OCI-LY3 (cell line): ENCODE measurements at regions not wholly inside any gene's neighbourhood (a gene's known extent, or its start where the extent isn't known, plus 50 kb on each side); places are given as distances from the start of the nearest gene placed in this dataset.

ENCODE experiments used
- H2AFZ ChIP-seq: fragments of 200-600, 300-600 bp; shearing (Covaris generic); 2 replicates; pipeline ENCODE4 v1.6.0; 2014; ENCODE audit warnings: antibody characterized with exemption, low read depth, low read length
- H3K27ac ChIP-seq: fragments of 200-600, 300-600 bp; sonication (generic); 2 replicates; pipeline ENCODE4 v1.5.1; 2014; ENCODE audit warnings: mild to moderate bottlenecking, low read length, moderate library complexity, mixed read lengths
- H3K27me3 ChIP-seq: fragments of 200-600, 300-600 bp; sonication (generic); 2 replicates; pipeline ENCODE4 v1.6.1; 2014; ENCODE audit warnings: low read depth, low read length, mixed read lengths
- H3K36me3 ChIP-seq: fragments of 200-600, 300-600 bp; sonication (generic); replicated peaks from 2 replicates; pipeline ENCODE3; 2014; ENCODE audit warnings: low read depth, low read length, mixed read lengths
- H3K4me1 ChIP-seq: fragments of 300-600, 200-600 bp; sonication (generic); 2 replicates; pipeline ENCODE4 v1.6.1; 2014; ENCODE audit warnings: low read length, mixed read lengths
- H3K4me2 ChIP-seq: fragments of 200-600, 300-600 bp; sonication (generic); 2 replicates; pipeline ENCODE4 v1.6.1; 2014; ENCODE audit warnings: low read length, mixed read lengths
- H3K4me3 ChIP-seq: fragments of 300-600, 200-600 bp; sonication (generic); 2 replicates; pipeline ENCODE4 v1.5.1; 2014; ENCODE audit warnings: antibody characterized with exemption, mild to moderate bottlenecking, low read length, moderate library complexity
- H3K79me2 ChIP-seq: fragments of 300-600, 200-600 bp; shearing (Covaris generic); 2 replicates; pipeline ENCODE4 v1.6.1; 2014; ENCODE audit warnings: mild to moderate bottlenecking, low read length, mixed read lengths
- H3K9ac ChIP-seq: fragments of 300-600, 200-600 bp; shearing (Covaris generic); 2 replicates; pipeline ENCODE4 v1.6.0; 2014; ENCODE audit warnings: mild to moderate bottlenecking, low read length, moderate library complexity
- H3K9me3 ChIP-seq: fragments of 200-600, 300-600 bp; shearing (Covaris generic); 2 replicates; pipeline ENCODE4 v1.6.1; 2014; ENCODE audit warnings: low read length, mixed read lengths; ENCODE audit not compliant: insufficient read depth
- H4K20me1 ChIP-seq: fragments of 200-600, 300-600 bp; sonication (generic); 2 replicates; pipeline ENCODE4 v1.6.1; 2016; ENCODE audit warnings: low read length, mixed read lengths; ENCODE audit not compliant: insufficient read depth
- EZH2phosphoT487 ChIP-seq: fragments of 200-600 bp; shearing (Covaris generic); IDR thresholded peaks from 2 replicates; pipeline ENCODE4 v1.6.1; 2018; ENCODE audit warnings: antibody characterized with exemption, mixed run types, low read depth
- TF ChIP-seq, protein P1 (sequence below): fragments of 200-600, 300-600 bp; sonication (generic); IDR thresholded peaks from 2 replicates; pipeline ENCODE4 v1.5.1; 2014; ENCODE audit warnings: antibody characterized with exemption, low read length, low read depth

DNA sequence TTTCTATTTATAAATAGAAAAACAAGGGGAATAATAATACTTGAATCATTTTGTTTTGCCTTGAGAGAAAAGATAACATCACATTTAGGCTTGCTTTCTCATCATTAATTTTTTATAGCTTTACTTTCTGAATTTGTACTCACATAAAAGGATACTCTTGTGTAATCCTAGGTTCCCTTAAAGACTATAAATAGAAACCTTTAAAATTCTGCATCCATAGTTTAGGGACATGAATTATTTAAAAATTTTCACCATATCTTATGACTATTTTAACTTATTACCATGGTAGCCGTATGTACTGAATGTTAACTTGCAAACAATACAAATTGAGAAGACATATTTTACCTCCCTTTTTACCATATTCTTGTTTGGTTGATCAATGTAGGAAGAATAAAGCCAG is 143.5 kb upstream of the CWC22 start:
- Histone ChIP-seq H3K9ac (no peak overlapping the region), H3K27ac (no peak overlapping the region), H3K79me2 (no peaks in the 10 kb centered on the region), H3K36me3 (no peaks in the 10 kb centered on the region), H4K20me1 (no peaks in the 10 kb centered on the region), H3K4me1 (no peaks in the 10 kb centered on the region), H3K4me2 (no peak overlapping the region), H2AFZ (no peak overlapping the region), H3K4me3 (no peak overlapping the region), H3K9me3 (no peaks in the 10 kb centered on the region), H3K27me3 (no peaks in the 10 kb centered on the region)
- no peak for TF ChIP-seq EZH2phosphoT487
- TF ChIP-seq, protein P1, sequence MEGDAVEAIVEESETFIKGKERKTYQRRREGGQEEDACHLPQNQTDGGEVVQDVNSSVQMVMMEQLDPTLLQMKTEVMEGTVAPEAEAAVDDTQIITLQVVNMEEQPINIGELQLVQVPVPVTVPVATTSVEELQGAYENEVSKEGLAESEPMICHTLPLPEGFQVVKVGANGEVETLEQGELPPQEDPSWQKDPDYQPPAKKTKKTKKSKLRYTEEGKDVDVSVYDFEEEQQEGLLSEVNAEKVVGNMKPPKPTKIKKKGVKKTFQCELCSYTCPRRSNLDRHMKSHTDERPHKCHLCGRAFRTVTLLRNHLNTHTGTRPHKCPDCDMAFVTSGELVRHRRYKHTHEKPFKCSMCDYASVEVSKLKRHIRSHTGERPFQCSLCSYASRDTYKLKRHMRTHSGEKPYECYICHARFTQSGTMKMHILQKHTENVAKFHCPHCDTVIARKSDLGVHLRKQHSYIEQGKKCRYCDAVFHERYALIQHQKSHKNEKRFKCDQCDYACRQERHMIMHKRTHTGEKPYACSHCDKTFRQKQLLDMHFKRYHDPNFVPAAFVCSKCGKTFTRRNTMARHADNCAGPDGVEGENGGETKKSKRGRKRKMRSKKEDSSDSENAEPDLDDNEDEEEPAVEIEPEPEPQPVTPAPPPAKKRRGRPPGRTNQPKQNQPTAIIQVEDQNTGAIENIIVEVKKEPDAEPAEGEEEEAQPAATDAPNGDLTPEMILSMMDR = no peak

DNA sequence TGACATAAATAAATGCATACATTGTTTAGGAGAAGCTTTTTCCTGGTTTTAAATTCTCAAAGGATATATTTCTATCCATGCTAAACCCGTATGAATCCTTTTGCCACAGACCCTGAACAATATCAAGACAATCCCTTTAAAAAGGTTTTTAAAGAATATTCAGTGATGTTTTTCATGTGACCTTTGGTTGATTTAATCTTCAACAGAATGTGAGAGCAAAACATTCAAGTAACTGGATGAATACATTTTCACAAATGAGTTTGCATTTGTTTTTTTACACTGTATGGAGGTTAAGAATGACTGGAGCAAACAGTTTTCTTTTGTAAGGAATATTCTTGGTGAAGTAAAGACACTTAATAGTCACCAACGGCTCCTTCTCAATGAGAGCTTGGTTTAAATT is 139.4 kb upstream of the CWC22 start:
- no peak overlapping the region for H3K27ac ChIP-seq
- H3K4me2 ChIP-seq = no peak overlapping the region
- H3K9ac ChIP-seq = no peak overlapping the region
- no peaks in the 10 kb centered on the region for H4K20me1 ChIP-seq
- H3K79me2 ChIP-seq = no peaks in the 10 kb centered on the region
- H2AFZ ChIP-seq = no peak overlapping the region
- H3K4me1 ChIP-seq = no peaks in the 10 kb centered on the region
- H3K4me3 ChIP-seq = no peak overlapping the region
- H3K9me3 ChIP-seq = no peaks in the 10 kb centered on the region
- TF ChIP-seq, protein P1 = no peak
- TF ChIP-seq EZH2phosphoT487 = no peak
- H3K27me3 ChIP-seq = no peaks in the 10 kb centered on the region
- no peaks in the 10 kb centered on the region for H3K36me3 ChIP-seq

DNA sequence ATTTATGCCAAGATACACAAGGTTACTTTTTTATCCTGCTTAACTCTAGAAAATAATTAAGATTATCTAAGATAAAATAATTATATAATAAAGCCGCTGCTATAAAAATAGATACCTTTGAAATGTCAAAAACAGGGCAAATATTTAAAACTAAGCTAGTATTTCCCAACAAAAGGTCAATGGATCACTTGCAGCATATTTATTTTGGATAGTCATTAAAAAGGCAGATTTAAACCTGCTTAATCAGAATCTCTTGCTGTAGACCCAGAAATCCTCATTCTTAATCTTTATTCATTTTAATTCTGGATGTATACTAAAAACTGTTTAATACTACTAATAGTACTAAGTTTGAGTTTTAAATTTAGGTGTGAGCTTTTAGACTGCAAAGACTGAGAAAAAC is 139.0 kb upstream of the CWC22 start:
- TF ChIP-seq EZH2phosphoT487 = no peak
- TF ChIP-seq, protein P1 = no peak
- H3K36me3 ChIP-seq = no peaks in the 10 kb centered on the region
- no peaks in the 10 kb centered on the region for H4K20me1 ChIP-seq
- no peak overlapping the region for H3K9ac ChIP-seq
- H3K79me2 ChIP-seq = no peaks in the 10 kb centered on the region
- no peaks in the 10 kb centered on the region for H3K27me3 ChIP-seq
- H3K4me1 ChIP-seq = no peaks in the 10 kb centered on the region
- no peak overlapping the region for H3K4me2 ChIP-seq
- no peak overlapping the region for H3K4me3 ChIP-seq
- H3K9me3 ChIP-seq = no peaks in the 10 kb centered on the region
- H2AFZ ChIP-seq = no peak overlapping the region
- H3K27ac ChIP-seq = no peak overlapping the region

DNA sequence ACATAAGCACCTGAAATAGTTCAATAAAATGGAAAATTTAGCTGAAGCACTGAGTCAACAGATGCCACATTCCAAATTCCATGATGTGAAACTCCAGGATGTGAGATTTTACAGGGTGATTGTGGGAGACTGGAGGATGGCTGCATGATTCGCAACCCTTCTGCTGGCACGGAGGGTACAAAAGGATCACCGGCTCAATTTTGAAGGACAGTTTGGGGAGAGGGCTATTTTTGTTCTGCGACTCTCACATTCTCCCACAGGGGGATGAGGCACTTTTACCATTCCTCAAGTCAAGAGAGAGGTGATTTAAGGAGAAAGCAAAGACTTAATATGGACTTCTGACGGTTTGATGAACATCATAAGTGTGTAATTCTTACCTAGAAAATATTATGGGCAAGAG is 138.1 kb upstream of the CWC22 start:
- Histone ChIP-seq H4K20me1 (no peaks in the 10 kb centered on the region), H3K4me3 (no peak overlapping the region), H3K27ac (no peak overlapping the region), H3K36me3 (no peaks in the 10 kb centered on the region), H3K4me2 (no peak overlapping the region), H3K79me2 (no peaks in the 10 kb centered on the region), H3K9ac (no peak overlapping the region), H2AFZ (no peak overlapping the region), H3K4me1 (no peaks in the 10 kb centered on the region), H3K9me3 (no peaks in the 10 kb centered on the region), H3K27me3 (no peaks in the 10 kb centered on the region)
- TF ChIP-seq EZH2phosphoT487 = no peak
- TF ChIP-seq, protein P1 = no peak
